ENCODE measurements at regions not wholly inside any gene's neighbourhood (a gene's known extent, or its start where the extent isn't known, plus 50 kb on each side); places are given as distances from the start of the nearest gene placed in this dataset.
"Not testable (repeated sequence)": the region's sequence is repeated elsewhere in the genome, so short reads cannot be mapped to it uniquely, and the experiment has no call there.

DNA sequence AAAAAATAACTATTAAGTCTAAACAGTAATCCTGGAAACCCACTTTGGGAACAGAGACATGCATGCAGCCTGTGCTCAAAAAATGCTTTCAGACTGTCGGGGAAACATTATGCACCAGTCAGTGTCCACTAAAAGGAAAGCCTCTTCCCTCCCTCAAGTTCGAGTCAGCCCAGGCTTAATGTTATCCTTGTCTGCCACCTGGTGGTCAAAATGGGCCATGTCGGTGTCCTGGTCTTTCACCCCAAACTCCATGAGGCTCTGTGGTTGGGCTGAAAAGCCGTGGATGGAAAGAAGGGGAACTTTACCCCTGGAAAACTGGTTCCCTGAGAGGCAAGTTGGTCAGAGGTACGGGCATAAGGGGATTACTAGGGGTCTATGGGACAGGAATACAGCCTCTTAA, 88.4 kb upstream of the ZNF492 start:
- intact Hi-C loops (cut with micrococcal nuclease) = no loop called here
- Mint-ChIP-seq H3K27ac (no peak overlapping the region), H3K36me3 (ENCODE audit: low read depth) (peaks cover 1% of the 10 kb centered on the region), H3K27me3 (ENCODE audit: insufficient read depth) (no peaks in the 10 kb centered on the region), H3K9me3 (peaks cover 67% of the 10 kb centered on the region), H3K4me1 (ENCODE audit: low read depth) (no peaks in the 10 kb centered on the region), H3K4me3 (no peak overlapping the region)
- no peak for DNase-seq (ENCODE audit: low spot score)

DNA sequence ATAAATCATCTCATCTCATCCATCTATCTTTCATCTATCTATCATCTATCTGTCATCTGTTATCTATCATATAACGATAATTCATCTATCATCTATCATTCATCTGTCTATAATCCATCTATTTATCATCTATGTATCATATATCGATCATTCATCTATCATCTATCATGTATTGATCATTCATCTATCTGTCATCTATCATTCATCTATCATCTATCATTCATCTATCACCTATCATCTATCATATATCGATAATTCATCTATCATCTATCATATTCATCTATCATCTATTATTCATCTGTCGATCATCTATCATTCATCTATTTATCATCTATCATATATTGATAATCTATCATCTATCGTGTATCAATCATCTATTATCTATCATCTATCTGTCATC, 100.4 kb upstream of the ZNF492 start:
- no peaks in the 10 kb centered on the region for H3K4me1 Mint-ChIP-seq (ENCODE audit: low read depth)
- peaks cover 37% of the 10 kb centered on the region for H3K9me3 Mint-ChIP-seq
- H3K27ac Mint-ChIP-seq = no peak overlapping the region
- no peaks in the 10 kb centered on the region for H3K27me3 Mint-ChIP-seq (ENCODE audit: insufficient read depth)
- H3K36me3 Mint-ChIP-seq (ENCODE audit: low read depth) = no peaks in the 10 kb centered on the region
- H3K4me3 Mint-ChIP-seq = no peak overlapping the region
- intact Hi-C loops (cut with micrococcal nuclease) = no loop called here
- DNase-seq (ENCODE audit: low spot score) = no peak

DNA sequence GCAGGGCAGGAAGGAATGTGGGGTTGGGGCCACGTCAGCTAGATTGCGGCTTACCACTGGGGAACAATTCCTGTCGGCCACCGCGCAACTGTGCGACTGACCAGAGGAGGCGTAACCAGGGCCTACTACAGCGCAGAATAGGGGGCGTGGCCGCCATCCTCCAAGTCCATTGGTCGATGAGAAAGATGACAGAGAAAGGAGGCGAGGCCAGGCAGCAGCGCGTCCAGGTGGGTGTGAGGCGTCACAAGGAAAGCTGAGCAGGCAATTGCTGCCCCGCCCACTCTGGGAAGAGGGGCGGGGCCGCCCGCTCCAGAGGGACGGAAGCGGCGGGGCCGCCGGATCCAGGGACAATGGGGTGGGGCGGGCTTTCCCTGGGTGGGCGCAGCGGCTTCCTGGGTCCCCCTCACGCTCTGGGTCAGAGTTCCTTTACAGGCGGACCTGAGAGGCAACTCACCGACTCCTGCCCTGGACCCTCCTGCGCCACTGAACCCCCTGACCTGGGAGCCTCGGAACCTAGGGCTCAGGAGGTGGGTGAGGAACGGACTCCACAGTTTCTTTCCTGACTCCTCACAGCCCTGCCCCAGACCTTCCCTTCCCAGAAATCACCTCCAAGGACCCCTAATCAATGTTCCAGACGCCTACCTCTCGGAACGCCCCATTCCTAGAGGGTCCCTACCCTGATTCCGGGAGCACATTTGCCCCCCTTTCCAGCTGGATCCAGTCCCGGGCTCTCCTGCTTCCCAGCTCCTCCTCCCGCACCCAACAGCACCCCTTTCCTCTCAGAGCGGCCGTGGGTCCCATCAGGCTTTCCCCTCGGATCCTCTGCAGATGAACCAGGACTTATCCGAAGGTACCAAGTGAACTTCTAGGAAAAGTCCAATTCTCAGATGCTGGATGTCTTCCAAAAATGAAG, 101.5 kb upstream of the ZNF492 start:
- DNase-seq (ENCODE audit: low spot score) = no peak
- Mint-ChIP-seq H3K4me1 (ENCODE audit: low read depth) (no peaks in the 10 kb centered on the region), H3K27me3 (ENCODE audit: insufficient read depth) (no peaks in the 10 kb centered on the region), H3K27ac (no peak overlapping the region), H3K4me3 (no peak overlapping the region), H3K36me3 (ENCODE audit: low read depth) (no peaks in the 10 kb centered on the region), H3K9me3 (peaks cover 42% of the 10 kb centered on the region)
- intact Hi-C loops (cut with micrococcal nuclease) = no loop called here

DNA sequence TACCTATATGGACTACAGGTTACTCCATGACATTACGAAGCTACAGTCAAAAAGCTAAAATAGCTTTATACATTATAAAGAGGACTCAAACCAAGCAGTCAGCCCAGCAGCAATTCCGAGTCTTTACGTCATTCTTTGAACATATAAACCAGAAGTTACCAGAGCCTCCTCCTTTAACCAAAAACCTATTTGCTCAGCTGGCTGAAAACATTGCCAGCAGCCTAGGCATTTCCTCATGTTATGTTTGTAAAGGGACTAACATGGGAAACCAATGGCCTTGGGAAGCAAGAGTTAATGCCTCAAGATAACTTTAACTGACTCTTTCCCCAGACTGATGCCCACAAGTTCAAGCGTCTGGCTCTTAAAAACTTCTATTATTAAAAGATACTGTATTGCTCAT, 104.1 kb upstream of the ZNF492 start:
- Mint-ChIP-seq H3K36me3 (ENCODE audit: low read depth) (no peaks in the 10 kb centered on the region), H3K4me3 (no peak overlapping the region), H3K4me1 (ENCODE audit: low read depth) (no peaks in the 10 kb centered on the region), H3K9me3 (peaks cover 51% of the 10 kb centered on the region), H3K27me3 (ENCODE audit: insufficient read depth) (no peaks in the 10 kb centered on the region), H3K27ac (no peak overlapping the region)
- DNase-seq (ENCODE audit: low spot score) = no peak
- intact Hi-C loops (cut with micrococcal nuclease) = no loop called here

DNA sequence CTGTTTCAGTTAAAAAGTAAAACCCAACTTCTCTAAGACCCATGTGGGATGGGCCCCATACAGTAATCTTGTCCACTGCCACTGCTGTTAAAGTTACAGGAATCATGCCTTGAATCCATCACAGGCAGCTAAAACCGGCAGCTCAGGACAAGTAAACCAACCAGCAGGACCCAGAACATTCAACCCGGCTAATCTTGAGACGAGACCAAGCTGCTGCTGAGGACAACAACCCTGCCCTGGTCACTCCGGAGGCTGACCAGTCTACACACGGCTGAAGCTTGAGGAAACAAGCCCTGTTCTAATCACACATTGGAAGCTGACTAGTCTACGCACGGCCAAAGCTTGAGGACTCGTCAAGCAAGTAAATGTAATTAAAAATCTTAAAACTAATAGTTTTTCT, 105.2 kb upstream of the ZNF492 start:
- H3K27ac Mint-ChIP-seq = no peak overlapping the region
- no peaks in the 10 kb centered on the region for H3K27me3 Mint-ChIP-seq (ENCODE audit: insufficient read depth)
- DNase-seq (ENCODE audit: low spot score) = no peak
- H3K4me1 Mint-ChIP-seq (ENCODE audit: low read depth) = no peaks in the 10 kb centered on the region
- no peak overlapping the region for H3K4me3 Mint-ChIP-seq
- intact Hi-C loops (cut with micrococcal nuclease) = no loop called here
- peaks cover 56% of the 10 kb centered on the region for H3K9me3 Mint-ChIP-seq
- no peaks in the 10 kb centered on the region for H3K36me3 Mint-ChIP-seq (ENCODE audit: low read depth)

DNA sequence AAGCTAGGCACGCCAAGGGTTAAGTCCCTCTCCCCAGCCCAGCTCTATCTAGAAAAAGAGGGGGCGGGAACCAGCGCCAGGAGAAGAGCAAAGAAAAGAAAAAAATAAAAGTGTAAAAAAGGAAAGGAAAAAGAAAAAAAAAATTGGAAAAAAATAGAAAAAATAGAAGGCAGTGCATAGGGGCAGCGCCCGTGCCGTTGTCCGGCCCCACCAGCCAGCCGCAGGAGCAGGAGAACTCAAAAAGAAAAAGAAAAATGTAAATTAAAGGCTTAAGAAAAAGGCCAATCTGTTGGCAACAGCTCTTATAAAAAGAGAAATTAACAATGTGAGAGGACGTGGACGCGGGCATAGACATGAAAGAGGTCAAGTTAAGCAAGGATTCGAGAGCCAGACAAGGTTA, 105.4 kb upstream of the ZNF98 start:
- no peaks in the 10 kb centered on the region for H3K4me1 Mint-ChIP-seq (ENCODE audit: low read depth)
- no peaks in the 10 kb centered on the region for H3K27me3 Mint-ChIP-seq (ENCODE audit: insufficient read depth)
- H3K4me3 Mint-ChIP-seq = no peak overlapping the region
- no peaks in the 10 kb centered on the region for H3K36me3 Mint-ChIP-seq (ENCODE audit: low read depth)
- DNase-seq (ENCODE audit: low spot score) = no peak
- no peak overlapping the region for H3K27ac Mint-ChIP-seq
- intact Hi-C loops (cut with micrococcal nuclease) = no loop called here
- H3K9me3 Mint-ChIP-seq = peaks cover 60% of the 10 kb centered on the region

DNA sequence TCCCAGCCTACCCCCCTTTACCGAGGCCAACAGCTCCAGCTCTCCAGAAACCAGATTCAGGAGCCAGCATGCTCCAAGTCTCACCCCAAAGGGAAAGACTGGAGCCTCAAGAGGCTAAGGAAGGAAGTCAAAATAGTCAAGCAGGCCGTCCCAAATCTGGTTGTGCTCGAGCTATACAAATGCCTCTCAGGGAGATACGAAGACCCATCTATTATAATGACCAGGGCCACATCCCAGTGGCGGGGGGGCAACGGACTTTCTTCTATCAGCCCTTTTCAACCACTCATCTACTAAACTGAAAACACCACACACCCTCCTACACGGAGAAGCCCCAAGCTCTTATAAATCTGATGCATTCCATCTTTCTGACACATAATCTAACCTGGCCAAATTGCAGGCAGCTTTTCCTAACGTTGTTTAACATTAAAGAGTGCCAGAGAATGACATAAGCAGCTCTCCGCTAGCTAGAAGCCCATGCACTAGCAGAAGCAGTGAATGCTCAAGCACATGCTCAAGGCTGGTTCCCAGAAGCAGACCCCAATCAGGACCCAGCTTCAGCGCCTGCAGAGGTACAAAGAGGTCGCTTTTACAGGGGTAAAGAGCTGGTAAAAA, 104.6 kb upstream of the ZNF98 start:
- H3K27ac Mint-ChIP-seq = no peak overlapping the region
- DNase-seq (ENCODE audit: low spot score) = no peak
- H3K9me3 Mint-ChIP-seq = peaks cover 67% of the 10 kb centered on the region
- no peaks in the 10 kb centered on the region for H3K36me3 Mint-ChIP-seq (ENCODE audit: low read depth)
- intact Hi-C loops (cut with micrococcal nuclease) = no loop called here
- no peaks in the 10 kb centered on the region for H3K27me3 Mint-ChIP-seq (ENCODE audit: insufficient read depth)
- H3K4me1 Mint-ChIP-seq (ENCODE audit: low read depth) = no peaks in the 10 kb centered on the region
- no peak overlapping the region for H3K4me3 Mint-ChIP-seq

DNA sequence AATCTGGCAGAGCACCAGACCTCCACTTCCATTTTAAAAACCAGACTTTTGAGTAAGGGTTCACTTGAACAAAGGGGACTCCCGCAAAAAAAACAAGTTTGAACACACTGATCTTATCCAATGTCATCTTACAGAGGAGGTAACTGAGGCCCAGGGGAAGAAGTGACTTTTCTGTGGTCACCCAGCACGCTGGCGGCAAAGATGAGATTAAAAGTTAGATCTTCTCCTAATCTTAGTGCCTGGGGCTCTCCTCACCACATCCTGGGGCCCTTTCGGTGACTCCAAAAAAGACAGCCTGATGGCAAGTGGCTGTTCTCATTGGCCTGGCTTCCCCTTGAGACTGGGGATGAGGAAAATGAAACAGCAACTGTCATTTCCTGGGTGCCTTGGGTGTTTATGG, 101.8 kb upstream of the ZNF98 start:
- Mint-ChIP-seq H3K9me3 (peaks cover 77% of the 10 kb centered on the region), H3K27me3 (ENCODE audit: insufficient read depth) (no peaks in the 10 kb centered on the region), H3K4me3 (no peak overlapping the region), H3K36me3 (ENCODE audit: low read depth) (no peaks in the 10 kb centered on the region), H3K27ac (no peak overlapping the region), H3K4me1 (ENCODE audit: low read depth) (no peaks in the 10 kb centered on the region)
- no peak for DNase-seq (ENCODE audit: low spot score)
- intact Hi-C loops (cut with micrococcal nuclease) = no loop called here

DNA sequence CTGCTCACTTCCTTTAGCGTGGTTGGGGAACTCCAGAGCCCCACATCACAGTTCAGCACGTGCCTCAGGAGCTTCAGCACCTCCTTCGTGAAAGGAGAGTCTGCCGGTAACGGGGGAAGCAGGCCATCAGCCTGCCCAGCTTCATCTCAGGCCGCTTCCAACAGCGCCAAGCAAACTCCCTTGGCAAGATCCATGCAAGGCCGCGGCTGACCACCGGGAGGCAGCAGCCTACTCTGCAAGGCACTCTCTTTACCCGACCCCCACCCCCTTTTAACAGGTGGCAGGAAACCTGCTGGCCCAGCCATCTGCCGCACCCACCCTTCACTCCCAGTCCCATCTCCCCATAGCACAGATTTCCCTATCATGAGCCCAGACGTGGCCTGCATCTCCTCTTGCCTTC, 97.4 kb upstream of the ZNF98 start:
- H3K4me1 Mint-ChIP-seq (ENCODE audit: low read depth); intact Hi-C loops (cut with micrococcal nuclease); H3K36me3 Mint-ChIP-seq (ENCODE audit: low read depth); H3K4me3 Mint-ChIP-seq; H3K27ac Mint-ChIP-seq; H3K27me3 Mint-ChIP-seq (ENCODE audit: insufficient read depth); DNase-seq (ENCODE audit: low spot score): not testable (repeated sequence)
- H3K9me3 Mint-ChIP-seq = peaks cover 57% of the 10 kb centered on the region

DNA sequence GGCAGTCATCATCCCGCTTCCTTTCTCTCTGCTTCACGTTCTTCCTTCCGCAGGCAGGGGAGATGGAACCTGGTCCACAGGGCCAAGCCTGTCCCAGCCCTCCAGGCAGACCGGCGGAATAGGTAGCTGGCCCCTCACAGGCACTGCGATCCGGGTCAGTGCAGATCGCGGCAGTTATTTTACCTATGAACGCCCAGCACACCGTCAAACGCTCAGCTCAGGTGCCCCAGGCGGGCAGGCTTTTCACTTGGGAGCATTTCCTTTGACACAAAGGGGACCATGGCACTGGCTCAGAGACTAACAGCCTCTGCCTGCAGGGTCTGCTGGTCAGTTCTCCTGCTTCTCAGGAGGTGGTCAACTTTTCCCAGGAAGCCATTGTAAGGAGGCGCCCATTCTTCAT, 97.0 kb upstream of the ZNF98 start:
- no peaks in the 10 kb centered on the region for H3K4me1 Mint-ChIP-seq (ENCODE audit: low read depth)
- H3K36me3 Mint-ChIP-seq (ENCODE audit: low read depth) = peaks cover 1% of the 10 kb centered on the region
- no peak overlapping the region for H3K27ac Mint-ChIP-seq
- no peaks in the 10 kb centered on the region for H3K27me3 Mint-ChIP-seq (ENCODE audit: insufficient read depth)
- no peak overlapping the region for H3K4me3 Mint-ChIP-seq
- no peak for DNase-seq (ENCODE audit: low spot score)
- H3K9me3 Mint-ChIP-seq = peaks cover 54% of the 10 kb centered on the region
- intact Hi-C loops (cut with micrococcal nuclease) = no loop called here

DNA sequence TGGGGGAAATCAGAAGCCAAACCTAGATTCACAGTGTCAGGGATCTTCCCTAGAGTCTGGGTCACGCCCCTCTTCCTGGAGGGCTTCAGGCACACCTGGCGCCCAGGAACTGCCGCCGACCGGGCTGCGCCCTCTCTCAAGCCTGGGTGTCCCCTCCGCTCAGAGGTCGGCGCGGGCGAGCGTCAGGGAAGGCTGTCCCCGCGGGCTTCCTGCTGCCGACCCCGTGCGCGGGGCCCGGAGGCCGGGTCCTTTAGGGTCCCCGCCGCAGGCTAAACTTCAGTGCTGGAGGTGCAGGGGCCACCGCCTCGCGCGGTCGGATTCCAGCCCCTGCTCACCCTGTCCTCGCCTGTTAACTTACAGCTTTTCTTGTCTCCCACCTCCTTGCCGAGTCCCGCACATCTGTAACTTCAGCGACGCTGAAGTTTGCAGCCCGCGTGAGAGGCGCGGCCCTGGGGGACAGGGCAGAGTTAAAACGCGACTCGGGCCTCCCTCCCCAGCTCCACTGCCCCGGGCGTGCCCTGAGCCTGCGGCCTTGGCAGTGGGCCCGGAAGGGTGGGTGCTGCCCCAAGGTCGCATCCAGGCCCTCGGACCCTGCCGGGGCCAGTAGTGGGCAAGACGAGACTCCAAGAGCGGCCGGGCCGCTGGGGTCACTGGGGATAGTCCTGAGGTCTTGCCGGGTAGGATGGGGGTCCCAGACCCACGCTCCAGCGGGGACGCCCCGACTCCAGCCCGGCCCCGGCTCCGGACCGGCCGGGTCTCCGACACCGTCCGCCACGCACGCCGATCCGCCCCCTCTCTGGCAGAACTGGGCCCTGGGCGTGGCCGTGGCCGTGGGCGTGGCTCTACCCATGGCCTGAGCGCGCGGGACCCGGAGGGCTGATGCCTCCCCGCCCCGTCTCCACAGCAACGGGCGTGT, 95.6 kb upstream of the ZNF98 start:
- Mint-ChIP-seq H3K9me3 (peaks cover 53% of the 10 kb centered on the region), H3K36me3 (ENCODE audit: low read depth) (peaks cover 1% of the 10 kb centered on the region), H3K27me3 (ENCODE audit: insufficient read depth) (no peaks in the 10 kb centered on the region), H3K4me3 (no peak overlapping the region), H3K27ac (no peak overlapping the region), H3K4me1 (ENCODE audit: low read depth) (no peaks in the 10 kb centered on the region)
- DNase-seq (ENCODE audit: low spot score) = no peak
- intact Hi-C loops (cut with micrococcal nuclease) = no loop called here

DNA sequence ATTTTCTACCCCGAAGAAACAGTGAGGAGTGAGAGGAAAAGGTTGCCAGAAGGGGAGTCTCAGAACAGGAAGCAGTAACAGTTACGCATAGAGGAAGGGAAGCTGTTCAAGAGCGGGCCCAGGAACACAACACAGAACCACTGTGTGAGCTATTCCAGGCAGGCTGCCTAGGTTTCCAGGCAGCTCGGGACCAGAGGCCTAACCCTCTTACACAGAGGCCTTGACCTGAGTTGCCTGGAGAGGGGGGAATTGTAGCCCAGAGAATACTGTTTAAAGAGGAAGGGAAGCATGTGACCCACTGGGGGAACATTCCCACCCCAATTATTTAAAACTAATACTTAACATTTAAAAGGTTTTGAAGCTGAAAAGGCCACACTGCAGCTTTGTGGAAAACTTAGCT, 93.3 kb upstream of the ZNF98 start:
- Mint-ChIP-seq H3K4me3 (no peak overlapping the region), H3K9me3 (peaks cover 45% of the 10 kb centered on the region), H3K36me3 (ENCODE audit: low read depth) (peaks cover 1% of the 10 kb centered on the region), H3K27me3 (ENCODE audit: insufficient read depth) (no peaks in the 10 kb centered on the region), H3K4me1 (ENCODE audit: low read depth) (no peaks in the 10 kb centered on the region), H3K27ac (no peak overlapping the region)
- DNase-seq (ENCODE audit: low spot score) = no peak
- intact Hi-C loops (cut with micrococcal nuclease) = no loop called here

DNA sequence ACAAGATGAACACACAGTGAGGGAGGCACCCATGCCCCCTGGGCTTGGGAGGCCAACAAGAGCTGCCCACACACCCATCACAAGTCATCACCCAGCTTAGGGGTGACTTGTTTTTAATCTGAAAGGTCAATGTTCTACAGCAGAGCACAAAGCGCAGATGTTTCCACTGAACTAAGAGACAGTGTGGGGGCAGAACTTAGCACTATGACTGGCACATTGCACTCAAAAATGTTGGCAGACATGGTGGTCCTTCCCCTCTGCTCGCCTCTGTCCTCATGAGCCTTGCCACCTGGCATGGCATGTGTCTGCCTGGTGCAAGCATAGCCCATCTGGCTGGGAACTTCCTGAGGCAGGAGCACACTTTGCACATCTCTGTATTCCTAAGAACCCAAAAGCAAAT, 81.4 kb upstream of the ZNF98 start:
- Mint-ChIP-seq H3K36me3 (ENCODE audit: low read depth) (no peaks in the 10 kb centered on the region), H3K27me3 (ENCODE audit: insufficient read depth) (no peaks in the 10 kb centered on the region), H3K4me3 (no peak overlapping the region), H3K9me3 (peaks cover 59% of the 10 kb centered on the region), H3K27ac (no peak overlapping the region), H3K4me1 (ENCODE audit: low read depth) (no peaks in the 10 kb centered on the region)
- intact Hi-C loops (cut with micrococcal nuclease) = no loop called here
- no peak for DNase-seq (ENCODE audit: low spot score)

All from activated T-helper 1 cell treated with anti-CD3 and anti-CD28 coated beads, Interleukin-12 subunit alpha, Interleukin-12 subunit beta, Interleukin-2, Interleukin-4 antibody, amounts not matched to agents 30 ng/mL and 10 ng/mL and 1 ng/mL, durations not matched to agents 14 hours and 24 hours and 36 hours (primary cell).